Panc1 (cell line): ENCODE measurements at regions not wholly inside any gene's neighbourhood (a gene's known extent, or its start where the extent isn't known, plus 50 kb on each side); places are given as distances from the start of the nearest gene placed in this dataset.

Experiments
- ATAC-seq: fragments of 200-7000 bp; cut with Tn5 transposase; 2 replicates; pipeline ENCODE4 v1.9.1; 2020; ENCODE audit warnings: mild to moderate bottlenecking, moderate library complexity
- BruUV-seq: library from RNA; stranded (reverse); fragments of 400-500 nt; replicated peaks from 2 replicates; lab custom pipeline; 2021; lab: Mats Ljungman, UMichigan
- CTCF ChIA-PET: fragments of 300-600 bp; sonication (Branson Sonifier 250); formaldehyde crosslinking; loops from one replicate; lab custom pipeline; 2022; ENCODE audit warnings: antibody characterized with exemption; lab: Charles Lee
- POLR2A ChIA-PET: fragments of 300-600 bp; sonication (Branson Sonifier 250); formaldehyde crosslinking; loops from one replicate; lab custom pipeline; 2022; ENCODE audit warnings: antibody characterized with exemption; lab: Charles Lee
- DNase-seq: peaks from one replicate; pipeline ENCODE4 v3.0.0-alpha.2; 2010; ENCODE audit warnings: low read depth, low spot score
- H3K27ac ChIP-seq: 2 replicates; pipeline ENCODE4 v1.5.1; 2011; ENCODE audit warnings: mild to moderate bottlenecking, low read length, inconsistent platforms
- H3K27me3 ChIP-seq: fragments of 200-500 bp; sonication (Bioruptor generic); 2 replicates; pipeline ENCODE4 v1.6.0; 2014; ENCODE audit warnings: low read length, inconsistent platforms; ENCODE audit not compliant: control insufficient read depth, insufficient read depth
- H3K36me3 ChIP-seq: fragments of 200-500 bp; sonication (Bioruptor generic); 2 replicates; pipeline ENCODE4 v1.5.1; 2014; ENCODE audit warnings: inconsistent platforms, mild to moderate bottlenecking, low read length, moderate library complexity; ENCODE audit not compliant: control insufficient read depth, insufficient read depth
- H3K4me1 ChIP-seq: 2 replicates; pipeline ENCODE4 v1.5.1; 2011; ENCODE audit warnings: inconsistent platforms, mild to moderate bottlenecking, low read length, moderate library complexity; ENCODE audit not compliant: control insufficient read depth, insufficient read depth
- H3K4me3 ChIP-seq, 2 experiments: 2 replicates each; pipeline ENCODE4 v1.5.1; 2011 to 2012; ENCODE audit warnings: low read depth in 2 of 2, low read length in 2 of 2, mild to moderate bottlenecking in 2 of 2, inconsistent platforms in 1 of 2, moderate library complexity in 1 of 2
- H3K9me3 ChIP-seq: fragments of 200-500 bp; sonication (Bioruptor generic); 2 replicates; pipeline ENCODE4 v1.5.1; 2014; ENCODE audit warnings: low read depth, mild to moderate bottlenecking, inconsistent platforms, low read length, moderate library complexity; ENCODE audit not compliant: control insufficient read depth, insufficient read depth
- CTCF ChIP-seq: fragments of 450-650 bp; IDR thresholded peaks from 2 replicates; pipeline ENCODE4 v1.5.1; 2017; ENCODE audit warnings: mild to moderate bottlenecking
- POLR2AphosphoS5 ChIP-seq: IDR thresholded peaks from 2 replicates; pipeline ENCODE4 v1.6.1; 2012; ENCODE audit warnings: mild to moderate bottlenecking, low read depth, low read length, moderate library complexity
- SIN3A ChIP-seq: IDR thresholded peaks from 2 replicates; pipeline ENCODE4 v1.6.1; 2012; ENCODE audit warnings: low read depth, mild to moderate bottlenecking, low read length, moderate library complexity, borderline replicate concordance; ENCODE audit not compliant: insufficient read depth
- TCF7L2 ChIP-seq: IDR thresholded peaks from 2 replicates; pipeline ENCODE4 v1.6.1; 2011; ENCODE audit warnings: mild to moderate bottlenecking, low read depth, low read length, inconsistent platforms
- in situ Hi-C: cut with HindIII; loops from 2 replicates; pipeline ENCODE4 v1.10.0; 2016; ENCODE audit warnings: low sequenced_read_pairs, low pct_unique_long_range_greater_than_20kb
- intact Hi-C: fragments of 100-400 bp; cut with micrococcal nuclease; formaldehyde crosslinking; loops from one replicate; pipeline ENCODE4 v1.10.0; 2022; ENCODE audit not compliant: unreplicated experiment
- TF ChIP-seq, protein P1 (sequence below), 2 experiments: IDR thresholded peaks; 2 replicates each; pipeline ENCODE4 v1.6.1; 2011 to 2012; ENCODE audit warnings: low read depth in 2 of 2, control low read depth in 1 of 2, low read length in 1 of 2, mild to moderate bottlenecking in 1 of 2, moderate library complexity in 1 of 2; ENCODE audit not compliant: insufficient read depth in 1 of 2

GRCh38 chr6:24016857-24017256 is 109.2 kb upstream of the NRSN1 start:
- TF ChIP-seq TCF7L2 (no peak), POLR2AphosphoS5 (no peak), CTCF (no peak), SIN3A (no peak)
- TF ChIP-seq, protein P1, sequence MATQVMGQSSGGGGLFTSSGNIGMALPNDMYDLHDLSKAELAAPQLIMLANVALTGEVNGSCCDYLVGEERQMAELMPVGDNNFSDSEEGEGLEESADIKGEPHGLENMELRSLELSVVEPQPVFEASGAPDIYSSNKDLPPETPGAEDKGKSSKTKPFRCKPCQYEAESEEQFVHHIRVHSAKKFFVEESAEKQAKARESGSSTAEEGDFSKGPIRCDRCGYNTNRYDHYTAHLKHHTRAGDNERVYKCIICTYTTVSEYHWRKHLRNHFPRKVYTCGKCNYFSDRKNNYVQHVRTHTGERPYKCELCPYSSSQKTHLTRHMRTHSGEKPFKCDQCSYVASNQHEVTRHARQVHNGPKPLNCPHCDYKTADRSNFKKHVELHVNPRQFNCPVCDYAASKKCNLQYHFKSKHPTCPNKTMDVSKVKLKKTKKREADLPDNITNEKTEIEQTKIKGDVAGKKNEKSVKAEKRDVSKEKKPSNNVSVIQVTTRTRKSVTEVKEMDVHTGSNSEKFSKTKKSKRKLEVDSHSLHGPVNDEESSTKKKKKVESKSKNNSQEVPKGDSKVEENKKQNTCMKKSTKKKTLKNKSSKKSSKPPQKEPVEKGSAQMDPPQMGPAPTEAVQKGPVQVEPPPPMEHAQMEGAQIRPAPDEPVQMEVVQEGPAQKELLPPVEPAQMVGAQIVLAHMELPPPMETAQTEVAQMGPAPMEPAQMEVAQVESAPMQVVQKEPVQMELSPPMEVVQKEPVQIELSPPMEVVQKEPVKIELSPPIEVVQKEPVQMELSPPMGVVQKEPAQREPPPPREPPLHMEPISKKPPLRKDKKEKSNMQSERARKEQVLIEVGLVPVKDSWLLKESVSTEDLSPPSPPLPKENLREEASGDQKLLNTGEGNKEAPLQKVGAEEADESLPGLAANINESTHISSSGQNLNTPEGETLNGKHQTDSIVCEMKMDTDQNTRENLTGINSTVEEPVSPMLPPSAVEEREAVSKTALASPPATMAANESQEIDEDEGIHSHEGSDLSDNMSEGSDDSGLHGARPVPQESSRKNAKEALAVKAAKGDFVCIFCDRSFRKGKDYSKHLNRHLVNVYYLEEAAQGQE (IDR thresholded peaks at IDR 0.05; ENCODE audit: insufficient read depth in 1 of 2, low read depth in 2 of 2, low read length in 1 of 2), result no peak

GRCh38 chr6:24019393-24019792 is 106.6 kb upstream of the NRSN1 start:
- no peaks in the 10 kb centered on the region for H3K4me1 ChIP-seq
- intact Hi-C loops (no loop called here), in situ Hi-C loops (no loop called here)
- no peaks in the 10 kb centered on the region for H3K27me3 ChIP-seq
- no peak overlapping the region for H3K27ac ChIP-seq
- no peaks in the 10 kb centered on the region for H3K9me3 ChIP-seq
- BruUV-seq, result no TSS peak
- CTCF ChIA-PET, result no interaction called here
- no peak overlapping the region for H3K4me3 ChIP-seq
- TF ChIP-seq, protein P1 (IDR thresholded peaks at IDR 0.05; ENCODE audit: insufficient read depth in 1 of 2, low read depth in 2 of 2, low read length in 1 of 2), result no peak
- TF ChIP-seq SIN3A, result no peak
- TF ChIP-seq TCF7L2, result no peak
- no peak for TF ChIP-seq CTCF
- TF ChIP-seq POLR2AphosphoS5, result no peak
- DNase-seq (no peak), ATAC-seq (no peak)
- H3K36me3 ChIP-seq, result no peaks in the 10 kb centered on the region
- POLR2A ChIA-PET, result no interaction called here

More at GRCh38 chr6:24016857-24017256, 109.2 kb upstream of the NRSN1 start:
- BruUV-seq, result no TSS peak
- DNase-seq, result no peak
- no peaks in the 10 kb centered on the region for H3K27me3 ChIP-seq
- ChIA-PET CTCF (no interaction called here), POLR2A (no interaction called here)
- intact Hi-C loops (no loop called here), in situ Hi-C loops (no loop called here)
- H3K27ac ChIP-seq, result no peak overlapping the region
- H3K4me3 ChIP-seq, result no peak overlapping the region
- no peak for ATAC-seq
- H3K9me3 ChIP-seq, result no peaks in the 10 kb centered on the region
- H3K36me3 ChIP-seq, result no peaks in the 10 kb centered on the region
- H3K4me1 ChIP-seq, result no peaks in the 10 kb centered on the region
